Osteocyte (in vitro differentiated cells): ENCODE measurements at regions not wholly inside any gene's neighbourhood (a gene's known extent, or its start where the extent isn't known, plus 50 kb on each side); places are given as distances from the start of the nearest gene placed in this dataset.
"Not testable (repeated sequence)": the region's sequence is repeated elsewhere in the genome, so short reads cannot be mapped to it uniquely, and the experiment has no call there.

ENCODE experiments used
- DNase-seq: peaks from one replicate; pipeline ENCODE4 v3.0.0; 2021; ENCODE audit warnings: mixed read lengths; ENCODE audit not compliant: unreplicated experiment; ENCODE audit errors: extremely low spot score
- H3K27ac Mint-ChIP-seq: one replicate; pipeline ENCODE4 v1.8.0; 2021; ENCODE audit warnings: mild to moderate bottlenecking, mixed read lengths; ENCODE audit not compliant: unreplicated experiment
- H3K27me3 Mint-ChIP-seq: one replicate; pipeline ENCODE4 v1.8.0; 2021; ENCODE audit warnings: mixed read lengths; ENCODE audit not compliant: unreplicated experiment
- H3K36me3 Mint-ChIP-seq: one replicate; pipeline ENCODE4 v1.8.0; 2021; ENCODE audit warnings: mixed read lengths; ENCODE audit not compliant: unreplicated experiment
- H3K4me1 Mint-ChIP-seq: one replicate; pipeline ENCODE4 v1.8.0; 2021; ENCODE audit warnings: mixed read lengths; ENCODE audit not compliant: unreplicated experiment
- H3K4me3 Mint-ChIP-seq: one replicate; pipeline ENCODE4 v1.8.0; 2021; ENCODE audit warnings: mild to moderate bottlenecking, moderate library complexity, mixed read lengths; ENCODE audit not compliant: unreplicated experiment
- H3K9me3 Mint-ChIP-seq: one replicate; pipeline ENCODE4 v1.8.0; 2021; ENCODE audit warnings: mixed read lengths; ENCODE audit not compliant: unreplicated experiment
- CTCF ChIP-seq: fragments of 200-600 bp; sonication (generic); IDR thresholded peaks from 2 replicates; pipeline ENCODE4 v1.5.0; 2021; ENCODE audit warnings: antibody characterized with exemption, mild to moderate bottlenecking, moderate library complexity

DNA sequence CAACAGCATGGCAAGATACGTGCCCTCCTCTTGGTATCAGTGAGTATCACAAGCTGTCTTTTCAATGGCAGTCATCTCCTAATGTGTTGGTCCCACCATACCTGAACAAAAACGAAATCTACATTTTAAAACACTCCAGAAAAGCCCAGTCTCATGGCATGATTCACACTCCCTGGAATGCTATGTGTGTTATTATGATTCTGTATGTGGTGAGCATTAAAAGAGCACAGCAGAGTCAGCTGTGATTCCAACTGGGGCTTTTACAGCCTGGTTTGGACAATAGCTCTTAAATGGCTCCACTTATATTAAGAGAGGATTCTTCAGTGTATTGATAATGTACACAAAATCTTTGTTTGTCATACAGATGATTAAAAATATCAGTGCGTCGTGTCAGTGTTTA lies 274.1 kb upstream of the GK2 start:
- Mint-ChIP-seq H3K9me3 (no peaks in the 10 kb centered on the region), H3K4me3 (no peak overlapping the region), H3K27ac (no peak overlapping the region), H3K4me1 (no peaks in the 10 kb centered on the region), H3K27me3 (peaks cover 2% of the 10 kb centered on the region), H3K36me3 (no peaks in the 10 kb centered on the region)
- TF ChIP-seq CTCF: no peak
- DNase-seq: no peak

GRCh38 chr4:79679859-79680258 lies 271.8 kb upstream of the GK2 start:
- no peak for TF ChIP-seq CTCF
- Mint-ChIP-seq H3K4me3 (no peak overlapping the region), H3K36me3 (no peaks in the 10 kb centered on the region), H3K27ac (no peak overlapping the region), H3K9me3 (no peaks in the 10 kb centered on the region), H3K27me3 (peaks cover under 1% of the 10 kb centered on the region), H3K4me1 (no peaks in the 10 kb centered on the region)
- no peak for DNase-seq

- Mint-ChIP-seq H3K4me3 (no peak overlapping the region), H3K36me3 (no peaks in the 10 kb centered on the region), H3K4me1 (no peaks in the 10 kb centered on the region), H3K27ac (no peak overlapping the region), H3K27me3 (no peaks in the 10 kb centered on the region), H3K9me3 (no peaks in the 10 kb centered on the region)
- no peak for TF ChIP-seq CTCF
- DNase-seq: no peak
Measured at GRCh38 chr4:79678472-79679202, 270.6 kb upstream of the GK2 start.

- no peaks in the 10 kb centered on the region for H3K4me1 Mint-ChIP-seq
- TF ChIP-seq CTCF: no peak
- H3K9me3 Mint-ChIP-seq: peaks cover 10% of the 10 kb centered on the region
- H3K27ac Mint-ChIP-seq: no peak overlapping the region
- H3K27me3 Mint-ChIP-seq: no peaks in the 10 kb centered on the region
- DNase-seq: no peak
- no peaks in the 10 kb centered on the region for H3K36me3 Mint-ChIP-seq
- H3K4me3 Mint-ChIP-seq: no peak overlapping the region
Measured at GRCh38 chr4:79676705-79677104, 268.7 kb upstream of the GK2 start.

GRCh38 chr4:79674906-79675305 lies 266.9 kb upstream of the GK2 start:
- not testable (repeated sequence) for H3K27me3 Mint-ChIP-seq, H3K36me3 Mint-ChIP-seq, DNase-seq, H3K4me1 Mint-ChIP-seq, H3K27ac Mint-ChIP-seq, H3K4me3 Mint-ChIP-seq
- peaks cover 28% of the 10 kb centered on the region for H3K9me3 Mint-ChIP-seq
